ENCODE measurements at regions not wholly inside any gene's neighbourhood (a gene's known extent, or its start where the extent isn't known, plus 50 kb on each side); places are given as distances from the start of the nearest gene placed in this dataset.

DNA sequence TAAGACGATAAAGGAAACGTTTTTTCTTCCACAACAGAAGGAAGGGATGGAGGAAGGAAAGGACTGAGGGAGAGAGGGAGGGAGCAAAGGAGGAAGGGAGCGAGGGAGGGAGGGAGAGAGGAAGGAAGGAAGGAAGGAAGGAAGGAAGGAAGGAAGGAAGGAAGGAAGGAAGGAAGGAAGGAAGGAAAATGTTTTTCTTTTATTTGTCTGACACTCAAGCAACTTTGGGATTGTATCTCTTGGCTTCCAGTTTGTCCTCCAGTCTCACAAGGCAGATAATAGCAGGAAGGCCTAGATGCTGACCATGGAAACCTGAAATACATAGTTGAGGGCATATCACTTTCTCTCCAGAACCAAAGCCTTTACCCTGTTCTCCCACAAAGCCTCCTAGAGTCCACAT lies 226.7 kb downstream of the ZNF674 start:
- Mint-ChIP-seq H3K4me1 (peaks cover 12 to 19% of the 10 kb centered on the region in 2 experiments), H3K27ac (peak overlapping the region in 1 of 3 experiments; percentile 49; a peak in 1 of 7 replicates), H3K9me3 (peaks cover 56 to 75% of the 10 kb centered on the region in 2 experiments), H3K27me3 (ENCODE audit: low read depth) (no peaks in the 10 kb centered on the region), H3K4me3 (no peak overlapping the region), H3K36me3 (ENCODE audit: insufficient read depth in 1 of 3, low read depth in 3 of 3) (peaks cover 0 to 8% (median 5%) of the 10 kb centered on the region in 3 experiments; a peak in 4 of 7 replicates)
- Histone ChIP-seq H3K18ac (ENCODE audit: insufficient read length, low read depth, low read length) (no peak overlapping the region), H3K9ac (ENCODE audit: extremely low read depth, insufficient read length, low read length) (no peak overlapping the region), H3K9me3 (ENCODE audit: control insufficient read depth, low read depth, low read length) (no peaks in the 10 kb centered on the region), H3K23ac (ENCODE audit: insufficient read length, low read depth, low read length) (no peak overlapping the region), H2BK12ac (ENCODE audit: insufficient read length, low read depth, low read length) (no peak overlapping the region), H3K14ac (ENCODE audit: insufficient read depth, low read length) (no peak overlapping the region), H2AK5ac (ENCODE audit: insufficient read length, low read length) (no peak overlapping the region), H4K91ac (ENCODE audit: insufficient read length, low read depth, low read length) (no peak overlapping the region), H2AFZ (ENCODE audit: low read length) (no peak overlapping the region), H3K4me2 (ENCODE audit: insufficient read depth, insufficient read length, low read length) (no peak overlapping the region), H3K27me3 (ENCODE audit: insufficient read depth, low read length) (no peaks in the 10 kb centered on the region), H3K4ac (ENCODE audit: low read depth, low read length) (no peak overlapping the region), H3K56ac (ENCODE audit: insufficient read length, low read depth, low read length) (no peak overlapping the region), H3K27ac (ENCODE audit: insufficient read length, low read depth, low read length) (no peak overlapping the region), H3K4me1 (ENCODE audit: insufficient read depth, low read length) (peaks cover 8% of the 10 kb centered on the region; the same call in 1 of the 2 replicates), H3K79me1 (ENCODE audit: insufficient read depth, low read depth, low read length, poor library complexity, severe bottlenecking) (no peaks in the 10 kb centered on the region), H4K20me1 (ENCODE audit: control insufficient read depth, insufficient read depth, insufficient read length) (no peaks in the 10 kb centered on the region), H3K79me2 (ENCODE audit: insufficient read depth, low read length) (no peaks in the 10 kb centered on the region), H3K23me2 (ENCODE audit: insufficient read length, low read depth, low read length, poor library complexity, severe bottlenecking) (no peaks in the 10 kb centered on the region), H4K8ac (replicated peaks; ENCODE audit: insufficient read length, low read depth, low read length) (no peak overlapping the region), H2BK20ac (ENCODE audit: low read depth, low read length, poor library complexity, severe bottlenecking) (no peak overlapping the region), H2BK5ac (ENCODE audit: insufficient read length, low read length) (no peak overlapping the region), H3T11ph (ENCODE audit: low read length) (no peak overlapping the region), H2BK120ac (ENCODE audit: low read depth, low read length, poor library complexity, severe bottlenecking) (no peak overlapping the region), H2BK15ac (ENCODE audit: low read depth, low read length) (no peak overlapping the region), H4K5ac (ENCODE audit: insufficient read length, low read depth, low read length) (no peak overlapping the region)
- WGBS (ENCODE audit: extremely low coverage, insufficient read length, low lambda C conversion rate): no CpG with 5 or more reads among the region's 3 CpGs
- TF ChIP-seq, protein P1, sequence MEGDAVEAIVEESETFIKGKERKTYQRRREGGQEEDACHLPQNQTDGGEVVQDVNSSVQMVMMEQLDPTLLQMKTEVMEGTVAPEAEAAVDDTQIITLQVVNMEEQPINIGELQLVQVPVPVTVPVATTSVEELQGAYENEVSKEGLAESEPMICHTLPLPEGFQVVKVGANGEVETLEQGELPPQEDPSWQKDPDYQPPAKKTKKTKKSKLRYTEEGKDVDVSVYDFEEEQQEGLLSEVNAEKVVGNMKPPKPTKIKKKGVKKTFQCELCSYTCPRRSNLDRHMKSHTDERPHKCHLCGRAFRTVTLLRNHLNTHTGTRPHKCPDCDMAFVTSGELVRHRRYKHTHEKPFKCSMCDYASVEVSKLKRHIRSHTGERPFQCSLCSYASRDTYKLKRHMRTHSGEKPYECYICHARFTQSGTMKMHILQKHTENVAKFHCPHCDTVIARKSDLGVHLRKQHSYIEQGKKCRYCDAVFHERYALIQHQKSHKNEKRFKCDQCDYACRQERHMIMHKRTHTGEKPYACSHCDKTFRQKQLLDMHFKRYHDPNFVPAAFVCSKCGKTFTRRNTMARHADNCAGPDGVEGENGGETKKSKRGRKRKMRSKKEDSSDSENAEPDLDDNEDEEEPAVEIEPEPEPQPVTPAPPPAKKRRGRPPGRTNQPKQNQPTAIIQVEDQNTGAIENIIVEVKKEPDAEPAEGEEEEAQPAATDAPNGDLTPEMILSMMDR (conservative IDR thresholded peaks at IDR 0.05): no peak
- no peak for DNase-seq
